ENCODE measurements at regions not wholly inside any gene's neighbourhood (a gene's known extent, or its start where the extent isn't known, plus 50 kb on each side); places are given as distances from the start of the nearest gene placed in this dataset.

GRCh38 chr17:63333869-63334268 lies 112.2 kb downstream of the CYB561 start:
- Histone ChIP-seq H3K4me1 (peaks cover 13% of the 10 kb centered on the region), H3K4me3 (no peak overlapping the region), H3K27ac (no peak overlapping the region), H3K27me3 (no peaks in the 10 kb centered on the region), H3K36me3 (peaks cover 6% of the 10 kb centered on the region), H3K9me3 (no peaks in the 10 kb centered on the region)
- TF ChIP-seq, protein P1, sequence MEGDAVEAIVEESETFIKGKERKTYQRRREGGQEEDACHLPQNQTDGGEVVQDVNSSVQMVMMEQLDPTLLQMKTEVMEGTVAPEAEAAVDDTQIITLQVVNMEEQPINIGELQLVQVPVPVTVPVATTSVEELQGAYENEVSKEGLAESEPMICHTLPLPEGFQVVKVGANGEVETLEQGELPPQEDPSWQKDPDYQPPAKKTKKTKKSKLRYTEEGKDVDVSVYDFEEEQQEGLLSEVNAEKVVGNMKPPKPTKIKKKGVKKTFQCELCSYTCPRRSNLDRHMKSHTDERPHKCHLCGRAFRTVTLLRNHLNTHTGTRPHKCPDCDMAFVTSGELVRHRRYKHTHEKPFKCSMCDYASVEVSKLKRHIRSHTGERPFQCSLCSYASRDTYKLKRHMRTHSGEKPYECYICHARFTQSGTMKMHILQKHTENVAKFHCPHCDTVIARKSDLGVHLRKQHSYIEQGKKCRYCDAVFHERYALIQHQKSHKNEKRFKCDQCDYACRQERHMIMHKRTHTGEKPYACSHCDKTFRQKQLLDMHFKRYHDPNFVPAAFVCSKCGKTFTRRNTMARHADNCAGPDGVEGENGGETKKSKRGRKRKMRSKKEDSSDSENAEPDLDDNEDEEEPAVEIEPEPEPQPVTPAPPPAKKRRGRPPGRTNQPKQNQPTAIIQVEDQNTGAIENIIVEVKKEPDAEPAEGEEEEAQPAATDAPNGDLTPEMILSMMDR (IDR thresholded peaks at IDR 0.05): no peak
- DNase-seq (no peak), ATAC-seq (no peak)
- intact Hi-C loops (cut with DNase I): no loop called here

DNA sequence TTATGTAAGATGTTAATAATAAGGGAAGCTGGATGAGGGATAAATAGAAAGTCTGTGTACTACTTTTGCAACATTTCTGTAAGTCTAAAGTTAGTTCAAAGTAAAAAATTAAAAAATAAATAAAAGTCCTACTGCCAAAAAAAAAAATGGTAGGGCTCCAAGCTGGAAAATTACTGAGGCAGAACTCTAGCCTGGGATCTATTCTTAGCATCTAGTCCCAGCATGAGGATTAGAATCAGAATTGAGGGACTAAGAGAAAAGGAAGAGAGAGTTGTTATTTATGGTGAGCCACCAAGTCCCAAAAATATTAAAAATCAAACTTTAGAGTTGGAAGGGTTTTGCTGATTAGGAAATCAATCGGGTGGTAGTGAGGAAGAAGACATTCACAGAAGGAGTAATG lies 110.3 kb downstream of the CYB561 start:
- Histone ChIP-seq H3K9me3 (no peaks in the 10 kb centered on the region), H3K4me3 (no peak overlapping the region), H3K4me1 (peaks cover 13% of the 10 kb centered on the region), H3K36me3 (peaks cover 16% of the 10 kb centered on the region), H3K27me3 (no peaks in the 10 kb centered on the region), H3K27ac (peak overlapping the region; percentile 13)
- DNase-seq (no peak), ATAC-seq (no peak)
- TF ChIP-seq, protein P1 (IDR thresholded peaks at IDR 0.05): no peak
- intact Hi-C loops (cut with DNase I): no loop called here

DNA sequence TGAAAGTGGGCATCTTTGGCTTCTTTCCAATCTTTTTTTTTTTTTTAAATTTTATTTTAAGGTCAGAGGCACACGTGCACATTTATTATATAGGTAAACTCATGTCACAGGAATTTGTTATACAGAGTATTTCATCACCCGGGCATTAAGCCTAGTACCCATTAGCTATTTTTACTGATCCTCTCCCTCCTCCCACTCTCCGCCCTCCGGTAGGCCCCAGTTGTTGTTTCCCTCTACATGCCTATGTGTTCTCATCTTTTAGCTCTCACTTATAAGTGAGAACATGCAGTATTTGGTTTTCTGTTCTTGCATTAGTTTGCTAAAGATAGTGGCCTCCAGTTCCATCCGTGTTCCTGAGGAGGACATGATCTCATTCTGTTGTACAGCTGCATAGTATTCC lies 108.5 kb downstream of the CYB561 start:
- no peak overlapping the region for H3K27ac ChIP-seq
- DNase-seq: no peak
- ATAC-seq: no peak
- no peak overlapping the region for H3K4me3 ChIP-seq
- peaks cover 13% of the 10 kb centered on the region for H3K4me1 ChIP-seq
- TF ChIP-seq, protein P1 (IDR thresholded peaks at IDR 0.05): no peak
- intact Hi-C loops (cut with DNase I): no loop called here
- H3K9me3 ChIP-seq: no peaks in the 10 kb centered on the region
- peaks cover 20% of the 10 kb centered on the region for H3K36me3 ChIP-seq
- H3K27me3 ChIP-seq: no peaks in the 10 kb centered on the region

DNA sequence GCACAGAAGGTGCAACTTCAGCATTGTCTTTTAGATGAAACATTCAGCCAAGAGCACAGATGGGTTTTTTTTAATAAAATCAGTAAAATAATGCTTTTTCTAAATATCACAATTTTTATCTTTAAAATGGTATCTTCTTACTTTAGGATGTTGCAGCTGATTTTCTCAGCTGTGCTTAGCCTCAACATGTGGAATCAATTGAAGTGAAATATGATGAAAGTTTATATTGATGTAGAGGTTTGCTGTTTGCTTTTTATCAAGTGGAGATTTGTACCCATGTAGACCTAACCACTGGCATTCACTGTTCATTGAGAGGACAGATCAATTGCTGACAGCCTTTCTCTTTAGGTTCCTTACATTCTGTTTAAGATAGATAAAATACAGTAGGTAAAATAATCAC lies 107.8 kb downstream of the CYB561 start:
- Histone ChIP-seq H3K4me1 (peaks cover 13% of the 10 kb centered on the region), H3K4me3 (no peak overlapping the region), H3K27me3 (no peaks in the 10 kb centered on the region), H3K9me3 (no peaks in the 10 kb centered on the region), H3K36me3 (peaks cover 20% of the 10 kb centered on the region), H3K27ac (no peak overlapping the region)
- intact Hi-C loops (cut with DNase I): no loop called here
- TF ChIP-seq, protein P1 (IDR thresholded peaks at IDR 0.05): no peak
- ATAC-seq: no peak
- no peak for DNase-seq

- peaks cover 30% of the 10 kb centered on the region for H3K36me3 ChIP-seq
- DNase-seq (no peak), ATAC-seq (no peak)
- no peak overlapping the region for H3K27ac ChIP-seq
- H3K27me3 ChIP-seq: no peaks in the 10 kb centered on the region
- intact Hi-C loops (cut with DNase I): no loop called here
- H3K4me1 ChIP-seq: peaks cover 2% of the 10 kb centered on the region
- H3K9me3 ChIP-seq: no peaks in the 10 kb centered on the region
- H3K4me3 ChIP-seq: no peak overlapping the region
- TF ChIP-seq, protein P1 (IDR thresholded peaks at IDR 0.05): no peak
These were observed 104.8 kb downstream of the CYB561 start for GRCh38 chr17:63341276-63341675.

- Histone ChIP-seq H3K4me3 (no peak overlapping the region), H3K36me3 (peaks cover 30% of the 10 kb centered on the region), H3K4me1 (no peaks in the 10 kb centered on the region), H3K27me3 (no peaks in the 10 kb centered on the region), H3K9me3 (no peaks in the 10 kb centered on the region), H3K27ac (no peak overlapping the region)
- TF ChIP-seq, protein P1 (IDR thresholded peaks at IDR 0.05): no peak
- DNase-seq: no peak
- ATAC-seq: no peak
- intact Hi-C loops (cut with DNase I): no loop called here
These were observed 101.7 kb downstream of the CYB561 start for GRCh38 chr17:63344383-63344782.

Data from upper lobe of right lung (tissue), 1 donor.